Transverse colon (tissue), 4 donors: ENCODE measurements at regions not wholly inside any gene's neighbourhood (a gene's known extent, or its start where the extent isn't known, plus 50 kb on each side); places are given as distances from the start of the nearest gene placed in this dataset.
"Not testable (repeated sequence)": the region's sequence is repeated elsewhere in the genome, so short reads cannot be mapped to it uniquely, and the experiment has no call there.

Experiments
- DNase-seq: peaks from one replicate; pipeline ENCODE4 v3.0.0-alpha.2; 2019
- H3K27ac ChIP-seq, 4 donors: fragments of 200-600 bp; sonication (generic); 2 replicates each; pipeline ENCODE4 v1.5.1; 2016 to 2018; ENCODE audit warnings: inconsistent platforms in 4 of 4
- H3K27me3 ChIP-seq: fragments of 200-600 bp; sonication (generic); 2 replicates; pipeline ENCODE4 v1.5.1; 2017; ENCODE audit warnings: inconsistent platforms
- H3K36me3 ChIP-seq, 4 donors: fragments of 200-600 bp; sonication (generic); 2 replicates each; pipeline ENCODE4 v1.5.1; 2017 to 2019; ENCODE audit warnings: inconsistent platforms in 4 of 4
- H3K4me1 ChIP-seq, 4 donors: fragments of 200-600 bp; sonication (generic); 2 replicates each; pipeline ENCODE4 v1.5.1; 2017 to 2020; ENCODE audit warnings: inconsistent platforms in 4 of 4
- H3K4me3 ChIP-seq, 4 donors: fragments of 200-600 bp; sonication (generic); 1 replicate in 1 of 4; 2 replicates in 3 of 4; pipeline versions ENCODE4 v1.5.1 to v1.6.1; 2017 to 2019; ENCODE audit warnings: inconsistent platforms in 4 of 4
- H3K9me3 ChIP-seq, 2 donors: fragments of 200-600 bp; sonication (generic); 2 replicates each; pipeline ENCODE4 v1.5.1; 2017 to 2019; ENCODE audit warnings: inconsistent platforms in 2 of 2
- CTCF ChIP-seq, 5 experiments: fragments of 200-600 bp in 3 of 5; fragments of 450-650 bp in 2 of 5; sonication (generic) in 3 of 5; IDR thresholded peaks; 1 replicate in 2 of 5; 2 replicates in 3 of 5; pipeline ENCODE4 v1.5.1; 2016 to 2017; ENCODE audit warnings: antibody characterized with exemption in 5 of 5, inconsistent platforms in 3 of 5, mild to moderate bottlenecking in 2 of 5, moderate library complexity in 1 of 5
- EP300 ChIP-seq: sonication (generic); formaldehyde crosslinking; IDR thresholded peaks from one replicate; pipeline ENCODE4 v1.6.1; 2017; ENCODE audit warnings: antibody characterized with exemption, low read depth
- POLR2A ChIP-seq: fragments of 450-650 bp; IDR thresholded peaks from one replicate; pipeline ENCODE4 v1.6.1; 2016; ENCODE audit warnings: antibody characterized with exemption, mild to moderate bottlenecking, moderate library complexity
- POLR2AphosphoS5 ChIP-seq, 3 donors: sonication (generic); formaldehyde crosslinking; IDR thresholded peaks; one replicate each; pipeline ENCODE4 v1.6.1; 2016; ENCODE audit warnings: antibody characterized with exemption in 3 of 3
- WGBS, 2 donors: methylation state at CpG; one replicate each; pipeline ENCODE4 v1.1.5; 2018; ENCODE audit warnings: low coverage in 1 of 2; 5-methylcytosine and 5-hydroxymethylcytosine counted together
- in situ Hi-C, 4 donors: fragments of 200-750 bp; cut with MboI; loops; one replicate each; pipeline versions ENCODE4 v1.15.0 to v1.15.1; 2017; ENCODE audit warnings: low sequenced_read_pairs in 3 of 4, low pct_ligation_motif_present in 1 of 4, low pct_unique_long_range_greater_than_20kb in 1 of 4
- intact Hi-C: fragments of 100-400 bp; cut with DNase I; formaldehyde crosslinking; loops from one replicate; pipeline ENCODE4 v1.15.1; 2023; ENCODE audit warnings: low total_unique reads

DNA sequence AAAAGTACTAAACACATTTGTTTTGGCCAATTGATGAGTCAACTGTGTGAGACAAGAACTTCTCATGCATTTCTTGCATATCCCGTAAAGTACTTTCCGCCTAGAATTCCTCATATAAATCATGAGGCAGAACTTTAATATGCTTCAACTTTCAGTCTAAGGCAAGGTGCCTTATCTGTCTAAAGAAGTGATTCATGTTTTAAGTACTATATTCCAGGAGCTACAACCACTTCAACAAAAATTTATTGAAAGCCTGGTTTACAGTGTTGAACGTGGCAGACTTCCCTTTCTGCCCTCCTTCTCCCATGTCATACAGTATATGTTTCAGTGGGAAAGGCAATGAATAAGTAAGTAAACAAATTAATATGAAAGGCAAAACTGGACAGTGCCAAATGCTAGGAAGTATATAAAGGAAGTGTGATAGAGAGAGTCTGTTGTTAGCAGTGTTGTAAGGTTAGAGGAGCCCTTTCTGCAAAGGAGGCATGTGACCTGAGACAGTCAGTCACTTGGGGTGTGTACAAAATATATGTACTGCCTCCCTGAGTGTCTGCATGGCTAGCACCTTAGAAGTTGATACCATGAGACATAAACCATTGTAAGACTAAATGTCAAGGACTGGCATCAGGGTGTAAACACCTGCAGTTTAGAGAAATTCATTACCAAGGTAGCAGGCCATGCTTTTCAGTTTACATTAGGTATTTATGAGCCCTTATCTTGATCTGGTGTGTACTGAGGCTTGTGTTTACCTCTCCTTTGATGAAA lies 362.2 kb downstream of the SRGAP2C start:
- intact Hi-C loops (no loop called here), in situ Hi-C loops (no loop called here)
- no peaks in the 10 kb centered on the region for H3K4me1 ChIP-seq
- H3K9me3 ChIP-seq: no peaks in the 10 kb centered on the region
- H3K27me3 ChIP-seq: no peaks in the 10 kb centered on the region
- no peak for DNase-seq
- no peaks in the 10 kb centered on the region for H3K36me3 ChIP-seq
- no peak for TF ChIP-seq EP300
- TF ChIP-seq CTCF (IDR thresholded peaks at IDR 0.05): no peak
- TF ChIP-seq POLR2A: no peak
- no peak for TF ChIP-seq POLR2AphosphoS5 (IDR thresholded peaks at IDR 0.05)
- 33 to 72% methylated on average over 1 to 3 of the region's 3 CpGs for WGBS, 2 donors
- H3K4me3 ChIP-seq: no peak overlapping the region
- no peak overlapping the region for H3K27ac ChIP-seq

DNA sequence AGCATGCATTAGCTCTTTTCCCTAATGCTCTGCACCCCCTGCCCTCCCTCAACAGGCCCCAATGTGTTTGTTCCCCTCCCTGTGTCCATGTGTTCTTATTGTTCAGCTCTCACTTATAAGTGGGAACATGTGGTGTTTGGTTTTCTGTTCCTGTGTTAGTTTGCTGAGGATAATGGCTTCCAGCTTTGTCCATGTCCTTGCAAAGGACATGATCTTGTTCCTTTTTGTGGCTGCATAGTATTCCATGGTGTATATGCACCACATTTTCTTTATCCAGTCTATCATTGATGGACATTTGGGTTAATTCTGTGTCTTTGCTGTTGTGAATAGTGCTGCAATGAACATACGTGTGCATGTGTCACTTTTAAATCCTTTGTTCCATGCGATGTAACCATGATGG lies 363.0 kb downstream of the SRGAP2C start:
- H3K4me3 ChIP-seq, H3K4me1 ChIP-seq, H3K27ac ChIP-seq, DNase-seq, H3K27me3 ChIP-seq, in situ Hi-C loops, intact Hi-C loops, H3K9me3 ChIP-seq, H3K36me3 ChIP-seq: not testable (repeated sequence)
- 94 to 95% methylated on average over 2 of the region's 2 CpGs for WGBS, 2 donors

GRCh38 chr1:121550817-121551216 lies 366.0 kb downstream of the SRGAP2C start:
- H3K27me3 ChIP-seq, H3K36me3 ChIP-seq, H3K27ac ChIP-seq, H3K4me3 ChIP-seq, H3K4me1 ChIP-seq, intact Hi-C loops, in situ Hi-C loops, H3K9me3 ChIP-seq, DNase-seq: not testable (repeated sequence)
- 80 to 85% methylated on average over 3 of the region's 3 CpGs for WGBS, 2 donors

- H3K4me3 ChIP-seq, intact Hi-C loops, DNase-seq, H3K27ac ChIP-seq, H3K36me3 ChIP-seq, H3K9me3 ChIP-seq, in situ Hi-C loops, H3K27me3 ChIP-seq, H3K4me1 ChIP-seq: not testable (repeated sequence)
- WGBS, 2 donors: 65 to 71% methylated on average over 1 to 2 of the region's 2 CpGs
Observed at GRCh38 chr1:121551491-121551890, 366.7 kb downstream of the SRGAP2C start.

- H3K27me3 ChIP-seq, H3K4me3 ChIP-seq, H3K9me3 ChIP-seq, H3K27ac ChIP-seq, H3K4me1 ChIP-seq, in situ Hi-C loops, H3K36me3 ChIP-seq, intact Hi-C loops, DNase-seq: not testable (repeated sequence)
- WGBS, 2 donors: 92 to 100% methylated on average over 1 of the region's 1 CpG
Observed at GRCh38 chr1:121556560-121556959, 371.8 kb downstream of the SRGAP2C start.

GRCh38 chr1:121558034-121558433 lies 373.3 kb downstream of the SRGAP2C start:
- H3K4me3 ChIP-seq, H3K4me1 ChIP-seq, DNase-seq, H3K27me3 ChIP-seq, intact Hi-C loops, H3K9me3 ChIP-seq, H3K36me3 ChIP-seq, in situ Hi-C loops: not testable (repeated sequence)
- peak overlapping the region in 1 of 4 donors; percentile 21 for H3K27ac ChIP-seq
- WGBS, 2 donors: 62% methylated on average over 1 of the region's 1 CpG; no CpG with 5 or more reads in 1 of the 2 donors

GRCh38 chr1:121558514-121558913 lies 373.7 kb downstream of the SRGAP2C start:
- in situ Hi-C loops: no loop called here
- Histone ChIP-seq H3K9me3 (no peaks in the 10 kb centered on the region), H3K4me1 (no peaks in the 10 kb centered on the region), H3K27ac (no peak overlapping the region), H3K4me3 (no peak overlapping the region), H3K36me3 (no peaks in the 10 kb centered on the region), H3K27me3 (no peaks in the 10 kb centered on the region)
- intact Hi-C loops: no loop called here
- DNase-seq: no peak
- no peak for TF ChIP-seq POLR2A
- TF ChIP-seq POLR2AphosphoS5 (IDR thresholded peaks at IDR 0.05): no peak
- no peak for TF ChIP-seq CTCF (IDR thresholded peaks at IDR 0.05)
- TF ChIP-seq EP300: no peak
- WGBS, 2 donors: 58 to 83% methylated on average over 2 of the region's 2 CpGs
